Activated T-helper 1 cell treated with anti-CD3 and anti-CD28 coated beads, Interleukin-12 subunit alpha, Interleukin-12 subunit beta, Interleukin-2, Interleukin-4 antibody, amounts not matched to agents 30 ng/mL and 10 ng/mL and 1 ng/mL, durations not matched to agents 14 hours and 24 hours and 36 hours (primary cell): ENCODE measurements at regions not wholly inside any gene's neighbourhood (a gene's known extent, or its start where the extent isn't known, plus 50 kb on each side); places are given as distances from the start of the nearest gene placed in this dataset.
A peak's percentile ranks its signal among the peaks of the same experiment; 100 is the strongest.

Experiments
- DNase-seq: peaks from one replicate; pipeline ENCODE4 v3.0.0; 2021; ENCODE audit warnings: low spot score
- H3K27ac Mint-ChIP-seq: one replicate; pipeline ENCODE4 v1.8.0; 2021; ENCODE audit warnings: mild to moderate bottlenecking, mixed read lengths
- H3K27me3 Mint-ChIP-seq: one replicate; pipeline ENCODE4 v1.8.0; 2022; ENCODE audit warnings: mild to moderate bottlenecking, moderate library complexity, mixed read lengths; ENCODE audit not compliant: insufficient read depth
- H3K36me3 Mint-ChIP-seq: one replicate; pipeline ENCODE4 v1.8.0; 2021; ENCODE audit warnings: low read depth, mixed read lengths
- H3K4me1 Mint-ChIP-seq: one replicate; pipeline ENCODE4 v1.8.0; 2021; ENCODE audit warnings: low read depth, mixed read lengths
- H3K4me3 Mint-ChIP-seq: one replicate; pipeline ENCODE4 v1.8.0; 2021; ENCODE audit warnings: mild to moderate bottlenecking, moderate library complexity, mixed read lengths
- H3K9me3 Mint-ChIP-seq: one replicate; pipeline ENCODE4 v1.8.0; 2021; ENCODE audit warnings: mixed read lengths
- intact Hi-C: fragments of 100-400 bp; cut with micrococcal nuclease; formaldehyde crosslinking; loops from one replicate; pipeline ENCODE4 v1.15.1; 2024

- Mint-ChIP-seq H3K9me3 (no peaks in the 10 kb centered on the region), H3K27me3 (peaks cover 4% of the 10 kb centered on the region), H3K27ac (no peak overlapping the region), H3K36me3 (no peaks in the 10 kb centered on the region), H3K4me1 (peaks cover 20% of the 10 kb centered on the region), H3K4me3 (no peak overlapping the region)
- no peak for DNase-seq
- intact Hi-C loops, result loop anchor here (2.0 to 5.0 kb wide), 4 partner anchors 29 to 133 kb away; no protein-coding TSS in a partner anchor
Measured at GRCh38 chrX:20383477-20383876, 116.8 kb upstream of the RPS6KA3 start.

- no peak for DNase-seq
- H3K27me3 Mint-ChIP-seq, result no peaks in the 10 kb centered on the region
- H3K4me1 Mint-ChIP-seq, result peaks cover 26% of the 10 kb centered on the region
- H3K4me3 Mint-ChIP-seq, result no peak overlapping the region
- H3K9me3 Mint-ChIP-seq, result no peaks in the 10 kb centered on the region
- no peak overlapping the region for H3K27ac Mint-ChIP-seq
- no peaks in the 10 kb centered on the region for H3K36me3 Mint-ChIP-seq
- intact Hi-C loops, result loop anchor here (2.0 to 5.0 kb wide), 4 partner anchors 30 to 134 kb away; no protein-coding TSS in a partner anchor
Measured at GRCh38 chrX:20382518-20383297, 116.0 kb upstream of the RPS6KA3 start.

- Mint-ChIP-seq H3K9me3 (no peaks in the 10 kb centered on the region), H3K27ac (no peak overlapping the region), H3K27me3 (no peaks in the 10 kb centered on the region), H3K4me1 (peaks cover 26% of the 10 kb centered on the region), H3K4me3 (no peak overlapping the region), H3K36me3 (no peaks in the 10 kb centered on the region)
- DNase-seq, result no peak
- intact Hi-C loops, result loop anchor here (2.0 to 5.0 kb wide), 4 partner anchors 31 to 135 kb away; no protein-coding TSS in a partner anchor
Measured at GRCh38 chrX:20382082-20382481, 115.4 kb upstream of the RPS6KA3 start.

- DNase-seq, result no peak
- H3K4me3 Mint-ChIP-seq, result no peak overlapping the region
- H3K36me3 Mint-ChIP-seq, result no peaks in the 10 kb centered on the region
- no peaks in the 10 kb centered on the region for H3K27me3 Mint-ChIP-seq
- intact Hi-C loops, result loop anchor here (2.0 kb wide), 2 partner anchors 24 to 114 kb away; no protein-coding TSS in a partner anchor
- no peaks in the 10 kb centered on the region for H3K9me3 Mint-ChIP-seq
- H3K4me1 Mint-ChIP-seq, result peaks cover 33% of the 10 kb centered on the region
- H3K27ac Mint-ChIP-seq, result no peak overlapping the region
Measured at GRCh38 chrX:20378233-20378920, 111.7 kb upstream of the RPS6KA3 start.

- peak overlapping the region; percentile 2 for H3K4me3 Mint-ChIP-seq
- H3K27me3 Mint-ChIP-seq, result no peaks in the 10 kb centered on the region
- intact Hi-C loops, result no loop called here
- H3K36me3 Mint-ChIP-seq, result no peaks in the 10 kb centered on the region
- no peaks in the 10 kb centered on the region for H3K9me3 Mint-ChIP-seq
- peaks cover 26% of the 10 kb centered on the region for H3K4me1 Mint-ChIP-seq
- no peak overlapping the region for H3K27ac Mint-ChIP-seq
- DNase-seq, result no peak
Measured at GRCh38 chrX:20374900-20375438, 108.3 kb upstream of the RPS6KA3 start.

- no peaks in the 10 kb centered on the region for H3K36me3 Mint-ChIP-seq
- peaks cover 26% of the 10 kb centered on the region for H3K4me1 Mint-ChIP-seq
- no peaks in the 10 kb centered on the region for H3K9me3 Mint-ChIP-seq
- H3K27me3 Mint-ChIP-seq, result no peaks in the 10 kb centered on the region
- H3K4me3 Mint-ChIP-seq, result no peak overlapping the region
- H3K27ac Mint-ChIP-seq, result no peak overlapping the region
- no peak for DNase-seq
- intact Hi-C loops, result no loop called here
Measured at GRCh38 chrX:20374450-20374849, 107.7 kb upstream of the RPS6KA3 start.

GRCh38 chrX:20373063-20373462, 106.4 kb upstream of the RPS6KA3 start:
- Mint-ChIP-seq H3K27ac (no peak overlapping the region), H3K9me3 (no peaks in the 10 kb centered on the region), H3K36me3 (no peaks in the 10 kb centered on the region), H3K4me1 (peaks cover 19% of the 10 kb centered on the region), H3K27me3 (no peaks in the 10 kb centered on the region), H3K4me3 (no peak overlapping the region)
- intact Hi-C loops, result no loop called here
- no peak for DNase-seq

GRCh38 chrX:20372533-20372932, 105.8 kb upstream of the RPS6KA3 start:
- H3K27ac Mint-ChIP-seq, result no peak overlapping the region

GRCh38 chrX:20369468-20369867, 102.8 kb upstream of the RPS6KA3 start:
- no peak for DNase-seq
- Mint-ChIP-seq H3K27me3 (peaks cover 2% of the 10 kb centered on the region), H3K27ac (no peak overlapping the region), H3K4me1 (peaks cover 9% of the 10 kb centered on the region), H3K4me3 (no peak overlapping the region), H3K9me3 (no peaks in the 10 kb centered on the region), H3K36me3 (no peaks in the 10 kb centered on the region)
- intact Hi-C loops, result no loop called here

More at GRCh38 chrX:20372533-20372932, 105.8 kb upstream of the RPS6KA3 start:
- Mint-ChIP-seq H3K36me3 (no peaks in the 10 kb centered on the region), H3K4me3 (no peak overlapping the region), H3K27me3 (no peaks in the 10 kb centered on the region), H3K9me3 (no peaks in the 10 kb centered on the region), H3K4me1 (peaks cover 17% of the 10 kb centered on the region)
- intact Hi-C loops, result no loop called here
- DNase-seq, result no peak

- H3K36me3 Mint-ChIP-seq, result no peaks in the 10 kb centered on the region
- H3K9me3 Mint-ChIP-seq, result no peaks in the 10 kb centered on the region
- no peaks in the 10 kb centered on the region for H3K4me1 Mint-ChIP-seq
- intact Hi-C loops, result no loop called here
- DNase-seq, result no peak
- peaks cover 14% of the 10 kb centered on the region for H3K27me3 Mint-ChIP-seq
- H3K27ac Mint-ChIP-seq, result no peak overlapping the region
- no peak overlapping the region for H3K4me3 Mint-ChIP-seq
Measured at GRCh38 chrX:20364238-20364637, 97.5 kb upstream of the RPS6KA3 start.

GRCh38 chrX:20363275-20363674, 96.6 kb upstream of the RPS6KA3 start:
- Mint-ChIP-seq H3K36me3 (no peaks in the 10 kb centered on the region), H3K27me3 (peaks cover 16% of the 10 kb centered on the region), H3K4me1 (no peaks in the 10 kb centered on the region), H3K9me3 (no peaks in the 10 kb centered on the region), H3K4me3 (no peak overlapping the region), H3K27ac (no peak overlapping the region)
- intact Hi-C loops, result no loop called here
- no peak for DNase-seq

- Mint-ChIP-seq H3K9me3 (no peaks in the 10 kb centered on the region), H3K27me3 (peaks cover 17% of the 10 kb centered on the region), H3K27ac (no peak overlapping the region), H3K4me1 (no peaks in the 10 kb centered on the region), H3K36me3 (no peaks in the 10 kb centered on the region), H3K4me3 (no peak overlapping the region)
- no peak for DNase-seq
- intact Hi-C loops, result no loop called here
Measured at GRCh38 chrX:20362268-20363267, 95.9 kb upstream of the RPS6KA3 start.
